NT2/D1 (cell line): ENCODE measurements at regions not wholly inside any gene's neighbourhood (a gene's known extent, or its start where the extent isn't known, plus 50 kb on each side); places are given as distances from the start of the nearest gene placed in this dataset.
"Not testable (repeated sequence)": the region's sequence is repeated elsewhere in the genome, so short reads cannot be mapped to it uniquely, and the experiment has no call there.

Source experiments
- DNase-seq: peaks from one replicate; pipeline ENCODE4 v3.0.0-alpha.2; 2011; ENCODE audit warnings: low read depth, low spot score
- H3K27me3 ChIP-seq: 2 replicates; pipeline ENCODE4 v1.6.0; 2011; ENCODE audit warnings: mild to moderate bottlenecking; ENCODE audit not compliant: insufficient read length, insufficient read depth
- H3K36me3 ChIP-seq: 2 replicates; pipeline ENCODE4 v1.6.1; 2011; ENCODE audit warnings: mild to moderate bottlenecking, low read length, mixed read lengths; ENCODE audit not compliant: insufficient read depth, insufficient read length
- H3K4me1 ChIP-seq: 2 replicates; pipeline ENCODE4 v1.5.1; 2011; ENCODE audit not compliant: insufficient read depth, insufficient read length
- H3K4me3 ChIP-seq: 2 replicates; pipeline ENCODE4 v1.5.1; 2011; ENCODE audit warnings: low read depth; ENCODE audit not compliant: insufficient read length
- H3K9ac ChIP-seq: 2 replicates; pipeline ENCODE4 v1.6.0; 2011; ENCODE audit warnings: low read depth; ENCODE audit not compliant: insufficient read length
- H3K9me3 ChIP-seq: 2 replicates; pipeline ENCODE4 v1.5.1; 2011; ENCODE audit warnings: mild to moderate bottlenecking, low read length; ENCODE audit not compliant: insufficient read depth
- SUZ12 ChIP-seq: IDR thresholded peaks from 2 replicates; pipeline ENCODE4 v1.6.1; 2011; ENCODE audit not compliant: insufficient read length, insufficient read depth; ENCODE audit errors: extremely low read depth
- YY1 ChIP-seq: IDR thresholded peaks from 2 replicates; pipeline ENCODE4 v1.6.1; 2011; ENCODE audit not compliant: insufficient read length, insufficient read depth
- ZNF274 ChIP-seq: IDR thresholded peaks from 2 replicates; pipeline ENCODE4 v1.6.1; 2011; ENCODE audit warnings: mild to moderate bottlenecking, low read depth, low read length

- Histone ChIP-seq H3K27me3 (no peaks in the 10 kb centered on the region), H3K36me3 (no peaks in the 10 kb centered on the region), H3K9ac (no peak overlapping the region), H3K4me3 (no peak overlapping the region), H3K9me3 (no peaks in the 10 kb centered on the region), H3K4me1 (no peaks in the 10 kb centered on the region)
- TF ChIP-seq ZNF274 (no peak), SUZ12 (no peak), YY1 (no peak)
- DNase-seq, result no peak
Observed at GRCh38 chr12:75685617-75686225, 174.3 kb upstream of the KRR1 start.

GRCh38 chr12:75684678-75685616, 173.5 kb upstream of the KRR1 start:
- no peak for TF ChIP-seq ZNF274
- no peak for TF ChIP-seq YY1
- TF ChIP-seq SUZ12, result no peak
- no peak overlapping the region for H3K4me3 ChIP-seq

GRCh38 chr12:75683995-75684586, 172.7 kb upstream of the KRR1 start:
- H3K9me3 ChIP-seq, H3K9ac ChIP-seq, H3K36me3 ChIP-seq, H3K27me3 ChIP-seq, H3K4me3 ChIP-seq, H3K4me1 ChIP-seq, DNase-seq: not testable (repeated sequence)

More at GRCh38 chr12:75684678-75685616, 173.5 kb upstream of the KRR1 start:
- Histone ChIP-seq H3K9me3 (no peaks in the 10 kb centered on the region), H3K4me1 (no peaks in the 10 kb centered on the region), H3K9ac (no peak overlapping the region), H3K27me3 (no peaks in the 10 kb centered on the region), H3K36me3 (no peaks in the 10 kb centered on the region)
- DNase-seq, result no peak

GRCh38 chr12:75683220-75683619, 171.8 kb upstream of the KRR1 start:
- H3K4me1 ChIP-seq, result no peaks in the 10 kb centered on the region
- H3K36me3 ChIP-seq, result no peaks in the 10 kb centered on the region
- no peaks in the 10 kb centered on the region for H3K27me3 ChIP-seq
- TF ChIP-seq YY1, result no peak
- no peak for TF ChIP-seq SUZ12
- no peak for TF ChIP-seq ZNF274
- H3K9ac ChIP-seq, result no peak overlapping the region
- DNase-seq, result no peak
- no peak overlapping the region for H3K4me3 ChIP-seq
- no peaks in the 10 kb centered on the region for H3K9me3 ChIP-seq

- Histone ChIP-seq H3K27me3 (no peaks in the 10 kb centered on the region), H3K9me3 (no peaks in the 10 kb centered on the region), H3K4me3 (no peak overlapping the region), H3K36me3 (no peaks in the 10 kb centered on the region), H3K9ac (no peak overlapping the region), H3K4me1 (no peaks in the 10 kb centered on the region)
- DNase-seq, result no peak
- no peak for TF ChIP-seq ZNF274
- TF ChIP-seq SUZ12, result no peak
- TF ChIP-seq YY1, result no peak
Observed at GRCh38 chr12:75677522-75677921, 166.1 kb upstream of the KRR1 start.

GRCh38 chr12:75674393-75674792, 163.0 kb upstream of the KRR1 start:
- H3K27me3 ChIP-seq, result no peaks in the 10 kb centered on the region
- no peak overlapping the region for H3K4me3 ChIP-seq
- H3K9ac ChIP-seq, result no peak overlapping the region
- TF ChIP-seq YY1 (no peak), ZNF274 (no peak), SUZ12 (no peak)
- no peaks in the 10 kb centered on the region for H3K9me3 ChIP-seq
- no peaks in the 10 kb centered on the region for H3K4me1 ChIP-seq
- DNase-seq, result no peak
- no peaks in the 10 kb centered on the region for H3K36me3 ChIP-seq

- TF ChIP-seq SUZ12, result no peak
- no peak for TF ChIP-seq ZNF274
- no peak for TF ChIP-seq YY1
- DNase-seq, result no peak
- Histone ChIP-seq H3K9ac (no peak overlapping the region), H3K4me3 (no peak overlapping the region), H3K36me3 (no peaks in the 10 kb centered on the region), H3K27me3 (no peaks in the 10 kb centered on the region), H3K9me3 (no peaks in the 10 kb centered on the region), H3K4me1 (no peaks in the 10 kb centered on the region)
Observed at GRCh38 chr12:75672200-75672599, 160.8 kb upstream of the KRR1 start.
